ENCODE measurements at regions not wholly inside any gene's neighbourhood (a gene's known extent, or its start where the extent isn't known, plus 50 kb on each side); places are given as distances from the start of the nearest gene placed in this dataset.

DNA sequence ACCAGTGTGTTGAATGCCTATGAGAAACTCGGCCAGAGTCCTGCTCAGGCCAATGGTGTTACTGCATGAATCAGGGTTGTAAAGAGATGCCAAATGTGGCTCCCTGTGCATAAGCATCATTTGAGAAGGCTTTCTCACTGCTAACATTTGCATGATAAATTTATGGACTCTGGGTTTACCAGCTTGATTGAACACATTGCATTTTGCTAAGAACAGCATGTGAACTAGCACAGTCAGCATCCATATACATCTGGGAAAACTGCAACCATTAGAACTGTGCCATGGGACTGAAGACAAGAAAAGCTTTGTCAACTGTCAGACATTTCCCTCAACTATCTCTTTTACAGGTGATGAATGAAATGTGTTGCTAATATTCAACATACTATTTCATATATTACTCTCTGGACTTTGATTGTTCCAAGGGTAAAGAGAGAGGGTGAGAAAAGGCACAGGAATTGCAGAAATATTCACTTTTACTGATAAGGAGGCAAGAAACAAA lies 1427.4 kb upstream of the ADGRL3 start:
- TF ChIP-seq, protein P1, sequence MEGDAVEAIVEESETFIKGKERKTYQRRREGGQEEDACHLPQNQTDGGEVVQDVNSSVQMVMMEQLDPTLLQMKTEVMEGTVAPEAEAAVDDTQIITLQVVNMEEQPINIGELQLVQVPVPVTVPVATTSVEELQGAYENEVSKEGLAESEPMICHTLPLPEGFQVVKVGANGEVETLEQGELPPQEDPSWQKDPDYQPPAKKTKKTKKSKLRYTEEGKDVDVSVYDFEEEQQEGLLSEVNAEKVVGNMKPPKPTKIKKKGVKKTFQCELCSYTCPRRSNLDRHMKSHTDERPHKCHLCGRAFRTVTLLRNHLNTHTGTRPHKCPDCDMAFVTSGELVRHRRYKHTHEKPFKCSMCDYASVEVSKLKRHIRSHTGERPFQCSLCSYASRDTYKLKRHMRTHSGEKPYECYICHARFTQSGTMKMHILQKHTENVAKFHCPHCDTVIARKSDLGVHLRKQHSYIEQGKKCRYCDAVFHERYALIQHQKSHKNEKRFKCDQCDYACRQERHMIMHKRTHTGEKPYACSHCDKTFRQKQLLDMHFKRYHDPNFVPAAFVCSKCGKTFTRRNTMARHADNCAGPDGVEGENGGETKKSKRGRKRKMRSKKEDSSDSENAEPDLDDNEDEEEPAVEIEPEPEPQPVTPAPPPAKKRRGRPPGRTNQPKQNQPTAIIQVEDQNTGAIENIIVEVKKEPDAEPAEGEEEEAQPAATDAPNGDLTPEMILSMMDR (conservative IDR thresholded peaks at IDR 0.05; ENCODE audit: low read length), result no peak
- TF ChIP-seq EZH2phosphoT487 (IDR thresholded peaks at IDR 0.05; ENCODE audit: borderline replicate concordance), result no peak
